Stimulated activated CD8-positive, alpha-beta memory T cell treated with anti-CD3 and anti-CD28 coated beads, Interleukin-7, amount 100 ng/mL, for 48 hours (primary cell): ENCODE measurements at regions not wholly inside any gene's neighbourhood (a gene's known extent, or its start where the extent isn't known, plus 50 kb on each side); places are given as distances from the start of the nearest gene placed in this dataset.

Source experiments
- DNase-seq, 2 donors: peaks; one replicate each; pipeline ENCODE4 v3.0.0-alpha.2; 2020; ENCODE audit warnings: low read depth in 1 of 2; ENCODE audit errors: extremely low read depth in 1 of 2

- no peak for DNase-seq
Observed at GRCh38 chr5:6198531-6198930, 179.8 kb downstream of the MED10 start.

- no peak for DNase-seq
Observed at GRCh38 chr5:6197427-6197826, 180.9 kb downstream of the MED10 start.

DNA sequence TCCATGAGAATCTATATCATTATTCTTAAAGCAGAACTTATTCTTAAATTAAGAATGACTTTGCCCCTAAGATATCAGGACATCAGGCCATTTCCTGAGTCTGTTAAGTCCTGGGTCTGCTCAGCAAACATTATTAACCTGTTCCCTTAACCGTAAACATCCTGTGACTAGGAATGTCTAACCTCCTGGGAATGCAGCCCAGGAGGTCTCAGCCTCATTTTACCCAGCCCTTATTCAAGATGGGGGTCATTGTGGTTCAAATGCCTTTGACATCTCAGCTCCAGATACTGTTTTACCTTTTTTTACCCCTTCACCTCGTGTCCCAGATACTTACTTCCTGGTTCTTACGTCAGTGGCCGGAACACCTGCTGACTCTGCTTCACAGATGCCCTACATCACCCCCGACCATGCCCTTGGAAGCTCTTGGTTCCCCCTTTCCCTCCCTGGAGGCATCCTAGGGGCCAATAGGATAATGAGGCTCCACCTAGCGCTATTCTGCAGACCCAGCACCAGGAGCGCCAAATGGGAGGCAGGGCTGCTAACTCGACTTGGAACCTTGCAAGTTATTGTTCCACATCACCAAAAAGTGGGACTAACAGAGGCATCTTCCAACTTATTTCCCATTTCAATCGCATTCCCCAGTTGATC lies 182.5 kb downstream of the MED10 start:
- no peak for DNase-seq

DNA sequence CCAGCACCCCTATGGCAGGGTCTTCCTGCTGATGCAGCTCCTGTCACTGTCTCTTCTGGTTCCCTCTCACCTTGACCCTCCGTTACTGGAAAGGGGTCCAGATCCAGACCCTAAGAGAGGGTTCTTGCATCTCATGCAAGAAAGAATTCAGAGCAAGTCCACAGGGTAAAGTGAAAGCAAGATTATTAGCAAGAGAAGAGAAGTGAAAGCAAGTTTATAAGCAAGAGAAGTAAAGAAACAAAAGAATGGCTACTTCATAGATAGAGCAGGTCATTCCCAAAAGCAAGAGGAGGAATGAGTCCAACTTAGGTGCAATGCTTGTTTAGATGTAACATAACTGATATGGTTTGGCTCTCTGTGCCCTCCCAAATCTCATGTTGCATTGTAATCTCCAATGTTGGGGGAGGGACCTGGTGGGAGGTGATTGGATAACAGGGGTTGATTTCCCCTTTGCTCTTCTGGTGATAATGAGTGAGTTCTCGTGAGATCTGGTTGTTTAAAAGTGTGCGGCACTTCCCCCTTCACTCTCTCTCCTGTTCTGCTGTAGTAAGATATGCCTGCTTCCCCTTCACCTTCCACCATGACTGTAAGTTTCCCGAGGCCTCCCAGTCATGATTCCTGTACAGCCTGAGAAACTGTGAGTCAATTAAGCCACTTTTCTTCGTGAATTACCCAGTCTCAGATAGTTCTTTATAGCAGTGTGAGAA lies 183.3 kb downstream of the MED10 start:
- no peak for DNase-seq

GRCh38 chr5:6194261-6194875 lies 184.0 kb downstream of the MED10 start:
- no peak for DNase-seq

DNA sequence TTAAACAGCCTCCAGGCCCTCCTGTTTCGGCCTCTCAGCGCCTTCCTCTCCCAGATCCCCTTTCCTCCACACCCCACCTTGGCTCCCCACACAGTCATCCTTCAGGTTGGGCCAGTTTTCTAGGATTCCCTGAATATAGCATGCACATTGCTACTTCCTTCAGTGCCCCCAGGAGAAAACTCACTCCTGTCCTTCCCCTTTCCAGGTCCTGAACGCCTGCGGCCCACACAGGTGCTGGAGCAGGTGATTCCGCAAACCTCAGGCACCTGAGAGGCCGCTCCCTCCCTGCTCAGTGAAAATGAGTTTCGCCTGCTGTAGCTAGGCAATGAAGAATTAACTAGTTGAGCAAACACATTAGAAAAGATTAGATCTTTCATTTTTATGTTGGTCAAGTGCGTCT lies 185.0 kb downstream of the MED10 start:
- no peak for DNase-seq

DNA sequence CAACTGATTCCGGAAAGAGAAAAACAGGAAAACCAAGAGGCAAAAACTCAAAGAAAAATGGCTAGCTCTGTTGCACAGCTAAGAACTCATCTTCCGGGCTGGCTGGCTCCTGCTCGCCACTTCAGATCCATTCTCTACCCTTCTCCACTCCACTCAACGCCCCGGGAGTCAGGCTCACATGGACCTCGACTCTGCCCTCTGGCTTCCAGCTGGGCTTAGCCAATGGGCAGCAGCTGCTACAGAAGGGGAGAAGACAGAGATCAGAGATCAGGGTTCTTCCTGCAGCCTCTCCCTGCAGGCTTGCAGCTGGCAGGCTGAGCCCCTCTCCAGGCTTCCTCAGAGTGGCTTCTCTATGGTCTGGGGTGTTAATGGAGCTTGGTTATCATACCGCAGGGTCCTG lies 187.5 kb downstream of the MED10 start:
- no peak for DNase-seq

- no peak for DNase-seq
Observed at GRCh38 chr5:6188976-6189375, 189.4 kb downstream of the MED10 start.

- DNase-seq: no peak
Observed at GRCh38 chr5:6188344-6188743, 190.0 kb downstream of the MED10 start.

DNA sequence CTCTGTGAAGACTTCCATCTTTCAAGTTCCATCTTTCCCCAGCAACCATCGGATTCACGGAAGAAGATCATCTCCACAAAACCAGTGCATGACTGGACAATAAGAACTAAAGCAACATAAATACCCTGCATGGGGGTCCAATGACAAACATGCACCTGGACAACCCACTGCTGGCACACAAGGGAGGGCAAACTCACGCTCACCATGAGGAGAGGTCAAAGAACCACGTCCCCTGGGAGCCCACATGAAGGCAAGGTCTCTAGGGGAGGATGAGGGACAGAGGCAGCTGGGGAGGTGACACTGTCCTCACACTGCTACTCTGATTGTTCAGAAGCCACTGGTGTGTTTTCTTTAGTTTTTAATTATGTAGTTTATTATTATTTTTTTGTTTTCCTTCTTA lies 190.8 kb downstream of the MED10 start:
- no peak for DNase-seq

- DNase-seq: no peak
Observed at GRCh38 chr5:6185574-6185973, 192.8 kb downstream of the MED10 start.

- DNase-seq: no peak
Observed at GRCh38 chr5:6184481-6184880, 193.9 kb downstream of the MED10 start.

GRCh38 chr5:6183391-6184390 lies 194.7 kb downstream of the MED10 start:
- DNase-seq: no peak

GRCh38 chr5:6182271-6182815 lies 196.0 kb downstream of the MED10 start:
- no peak for DNase-seq

DNA sequence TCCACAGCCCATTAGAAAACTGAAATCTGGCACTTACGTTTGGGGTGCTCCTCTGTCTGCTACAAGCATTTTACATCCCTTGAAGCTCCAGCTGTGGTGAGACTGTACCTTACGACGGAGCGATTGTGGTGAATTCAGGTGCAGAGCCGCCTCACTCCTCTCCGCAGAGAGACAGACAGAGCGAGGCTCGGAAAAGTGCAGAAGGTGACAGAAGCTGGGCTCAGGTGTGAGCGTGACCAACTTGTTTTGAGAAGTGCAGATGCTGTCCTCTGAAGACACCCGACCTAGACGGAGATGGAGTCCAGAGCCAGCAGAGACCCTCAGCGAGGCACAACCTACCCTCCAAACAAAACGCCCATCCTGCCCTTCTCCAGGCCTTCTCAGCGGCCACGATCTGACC lies 196.5 kb downstream of the MED10 start:
- DNase-seq: no peak

DNA sequence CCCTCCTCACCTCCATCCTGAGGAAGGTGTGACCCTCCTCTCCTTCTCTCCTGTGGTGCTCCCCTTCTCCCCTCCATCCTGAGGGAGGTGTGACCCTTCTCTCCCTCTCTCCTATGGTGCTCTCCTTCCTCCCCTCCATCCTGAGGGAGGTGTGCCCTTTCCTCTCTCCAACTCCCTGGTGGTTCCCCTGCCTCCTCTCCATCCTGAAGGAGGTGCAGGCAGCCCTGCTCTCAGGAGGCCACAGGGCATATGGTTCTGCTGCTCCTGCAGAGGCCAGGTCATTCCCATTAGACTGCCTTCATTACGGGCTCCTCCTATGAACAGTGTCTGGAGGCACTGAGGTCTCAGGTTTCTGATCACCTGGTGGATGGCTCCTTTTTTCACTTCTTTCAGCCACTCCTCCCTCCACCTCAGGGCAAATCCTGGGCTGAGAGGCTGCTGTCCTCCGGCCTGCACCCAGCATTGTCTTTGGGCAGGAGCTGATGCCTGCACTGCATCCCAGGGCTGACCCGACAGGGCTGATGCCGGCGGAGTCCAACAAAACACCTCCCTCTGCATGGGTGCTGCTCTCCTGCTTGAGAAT lies 197.1 kb downstream of the MED10 start:
- no peak for DNase-seq

DNA sequence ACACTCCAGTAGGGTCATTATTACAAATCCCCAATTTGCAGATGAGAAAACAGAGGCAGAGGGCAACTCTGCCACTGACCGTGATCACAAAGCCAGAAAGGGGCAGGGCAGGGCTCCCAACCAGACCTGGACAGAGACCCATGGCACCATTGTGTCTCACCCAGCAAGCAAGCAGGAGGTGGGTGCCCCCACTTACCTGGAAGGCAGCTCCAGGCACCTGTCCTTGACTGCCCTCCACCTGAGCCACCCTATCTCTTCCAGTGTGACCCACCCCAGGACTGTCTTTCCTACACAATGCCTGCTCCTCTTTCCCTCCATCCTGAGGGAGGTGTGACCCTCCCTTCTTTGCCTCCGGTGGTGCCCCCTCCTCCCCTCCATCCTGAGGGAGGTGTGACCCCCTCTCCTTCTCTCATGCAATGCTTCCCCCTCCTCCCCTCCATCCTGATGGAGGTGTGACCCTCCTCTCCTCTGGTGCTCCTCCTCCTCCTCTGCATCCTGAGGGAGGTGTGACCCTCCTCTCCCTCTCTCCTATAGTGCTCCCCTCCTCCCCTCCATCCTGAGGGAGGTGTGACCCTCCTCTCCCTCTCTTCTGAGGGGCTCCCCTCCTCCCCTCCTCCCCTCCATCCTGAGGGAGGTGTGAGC lies 198.0 kb downstream of the MED10 start:
- DNase-seq: no peak

DNA sequence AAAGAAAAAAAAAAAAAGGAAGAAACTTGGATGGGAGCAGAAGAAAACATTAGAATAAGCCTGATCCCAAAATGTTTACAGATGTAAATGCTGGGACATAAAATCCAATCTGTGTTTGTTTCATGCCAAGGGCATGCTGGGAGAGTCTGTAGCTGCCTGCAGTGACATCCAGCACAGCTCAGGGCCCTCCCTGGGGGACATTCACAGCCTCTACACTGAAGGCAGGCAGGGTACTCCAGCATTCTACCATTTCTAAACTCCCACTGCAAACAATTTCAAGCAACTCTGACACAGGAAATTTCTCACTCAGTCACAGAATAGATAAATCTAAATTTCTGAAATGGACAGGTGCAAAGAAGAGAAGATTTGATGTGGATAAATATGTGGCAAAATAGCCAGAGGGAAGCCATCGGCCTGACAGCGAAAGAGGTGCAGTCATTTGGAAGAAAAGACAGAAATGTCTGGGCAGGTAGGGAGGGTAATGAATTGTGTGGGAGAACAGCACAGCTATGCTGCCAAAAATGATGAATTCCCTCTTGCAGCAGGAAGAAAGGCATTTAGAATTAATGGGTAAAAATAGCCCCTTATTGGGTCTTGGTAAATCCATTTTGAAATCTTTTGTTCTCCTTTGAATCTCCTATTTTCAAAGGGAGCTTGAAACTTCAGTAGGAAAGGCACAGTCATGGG lies 199.4 kb downstream of the MED10 start:
- no peak for DNase-seq

DNA sequence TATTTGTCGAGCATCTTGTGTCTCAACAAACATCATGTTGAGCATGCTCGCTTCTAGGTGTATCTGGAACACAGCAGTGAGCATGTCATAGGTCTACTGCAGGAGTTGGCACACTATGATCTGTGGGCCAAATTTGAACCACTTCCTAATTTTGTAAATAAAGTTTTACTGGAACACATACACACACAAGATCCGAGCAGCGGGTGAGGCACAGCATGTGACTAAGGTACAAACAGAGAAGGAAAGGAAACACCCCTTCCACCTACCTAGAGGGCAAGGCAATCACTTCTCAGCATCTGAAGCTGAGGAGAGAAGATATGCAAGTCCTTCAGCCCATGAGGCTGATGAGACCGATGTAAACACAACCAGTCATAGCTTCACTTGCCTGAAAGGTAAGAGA lies 200.4 kb downstream of the MED10 start:
- no peak for DNase-seq
